HCT116 (cell line): ENCODE measurements at regions not wholly inside any gene's neighbourhood (a gene's known extent, or its start where the extent isn't known, plus 50 kb on each side); places are given as distances from the start of the nearest gene placed in this dataset.

Experiments
- CTCF ChIP-seq, 3 experiments: fragments of 200-600 bp in 1 of 3; sonication (generic) in 1 of 3; IDR thresholded peaks in 2 of 3; conservative IDR thresholded peaks in 1 of 3; 2 replicates each; pipeline ENCODE4 v1.5.1; 2012 to 2017; ENCODE audit warnings: low read depth in 2 of 3, low read length in 2 of 3, antibody characterized with exemption in 1 of 3, borderline replicate concordance in 1 of 3, control low read depth in 1 of 3, mild to moderate bottlenecking in 1 of 3, mixed read lengths in 1 of 3, mixed run types in 1 of 3, moderate library complexity in 1 of 3; ENCODE audit not compliant: insufficient read depth in 1 of 3
- ELF1 ChIP-seq: IDR thresholded peaks from 2 replicates; pipeline ENCODE4 v1.6.1; 2012; ENCODE audit warnings: low read depth, borderline replicate concordance
- FOSL1 ChIP-seq: IDR thresholded peaks from 2 replicates; pipeline ENCODE4 v1.6.1; 2012; ENCODE audit warnings: low read depth
- SP1 ChIP-seq: IDR thresholded peaks from 2 replicates; pipeline ENCODE4 v1.6.1; 2012; ENCODE audit warnings: low read depth
- ZNF274 ChIP-seq: fragments of 200-500 bp; sonication (Bioruptor generic); IDR thresholded peaks from 2 replicates; pipeline ENCODE4 v1.6.1; 2014; ENCODE audit warnings: mild to moderate bottlenecking, low read depth, low read length, inconsistent platforms
- TF ChIP-seq, protein P1 (sequence below): IDR thresholded peaks from 2 replicates; pipeline ENCODE4 v1.6.1; 2012

- TF ChIP-seq FOSL1 (no peak), CTCF (IDR thresholded peaks at IDR 0.05 in 2 of 3, conservative IDR thresholded peaks at IDR 0.05 in 1 of 3; ENCODE audit: borderline replicate concordance in 1 of 3, insufficient read depth in 1 of 3, low read depth in 2 of 3, low read length in 2 of 3) (peak in 2 of 3 experiments; percentile 9 to 27; a peak in 1 of 6 replicates), ZNF274 (no peak), SP1 (no peak), ELF1 (no peak)
- TF ChIP-seq, protein P1, sequence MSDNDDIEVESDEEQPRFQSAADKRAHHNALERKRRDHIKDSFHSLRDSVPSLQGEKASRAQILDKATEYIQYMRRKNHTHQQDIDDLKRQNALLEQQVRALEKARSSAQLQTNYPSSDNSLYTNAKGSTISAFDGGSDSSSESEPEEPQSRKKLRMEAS = no peak
Measured at GRCh38 chr6:169096388-169096787, 157.3 kb downstream of the THBS2 start.
